ENCODE measurements at regions not wholly inside any gene's neighbourhood (a gene's known extent, or its start where the extent isn't known, plus 50 kb on each side); places are given as distances from the start of the nearest gene placed in this dataset.

- no peak for TF ChIP-seq CTCF (IDR thresholded peaks at IDR 0.05; ENCODE audit: control extremely low read depth, extremely low read depth)
- H3K9ac ChIP-seq (ENCODE audit: insufficient read depth in 1 of 2, low read length in 2 of 2) = no peak overlapping the region
- ATAC-seq (ENCODE audit: insufficient read depth, low FRiP score) (no peak), DNase-seq (no peak)
- no peaks in the 10 kb centered on the region for H3K36me3 ChIP-seq (ENCODE audit: control insufficient read depth in 4 of 4, insufficient read depth in 4 of 4, low read length in 4 of 4)
- no peak overlapping the region for H3K27ac ChIP-seq (ENCODE audit: low read depth in 1 of 2, low read length in 1 of 2)
- H3K27me3 ChIP-seq (ENCODE audit: control insufficient read depth in 3 of 3, insufficient read depth in 3 of 3, low read length in 2 of 3) = no peaks in the 10 kb centered on the region
- H3K4me3 ChIP-seq = no peak overlapping the region
- H3K9me3 ChIP-seq (ENCODE audit: control insufficient read depth in 4 of 4, insufficient read depth in 3 of 4, low read length in 3 of 4) = no peaks in the 10 kb centered on the region
- 37 to 48% methylated on average over 7 of the region's 7 CpGs for WGBS, 2 donors
- H3K4me1 ChIP-seq (ENCODE audit: control insufficient read depth in 5 of 5, insufficient read depth in 5 of 5, low read length in 5 of 5) = no peaks in the 10 kb centered on the region
Measured at GRCh38 chr11:71373791-71374454, 74.3 kb downstream of the DHCR7 start.

GRCh38 chr11:71372693-71373657 lies 75.2 kb downstream of the DHCR7 start:
- DNase-seq = peak; percentile 35 to 71 (median 63)
- no peak for TF ChIP-seq CTCF (IDR thresholded peaks at IDR 0.05; ENCODE audit: control extremely low read depth, extremely low read depth)

GRCh38 chr11:71371674-71372069 lies 76.5 kb downstream of the DHCR7 start:
- Histone ChIP-seq H3K4me3 (no peak overlapping the region), H3K27ac (ENCODE audit: low read depth in 1 of 2, low read length in 1 of 2) (no peak overlapping the region), H3K27me3 (ENCODE audit: control insufficient read depth in 3 of 3, insufficient read depth in 3 of 3, low read length in 2 of 3) (no peaks in the 10 kb centered on the region), H3K36me3 (ENCODE audit: control insufficient read depth in 4 of 4, insufficient read depth in 4 of 4, low read length in 4 of 4) (no peaks in the 10 kb centered on the region), H3K4me1 (ENCODE audit: control insufficient read depth in 5 of 5, insufficient read depth in 5 of 5, low read length in 5 of 5) (no peaks in the 10 kb centered on the region), H3K9me3 (ENCODE audit: control insufficient read depth in 4 of 4, insufficient read depth in 3 of 4, low read length in 3 of 4) (no peaks in the 10 kb centered on the region), H3K9ac (ENCODE audit: insufficient read depth in 1 of 2, low read length in 2 of 2) (no peak overlapping the region)
- no peak for DNase-seq
- TF ChIP-seq CTCF (IDR thresholded peaks at IDR 0.05; ENCODE audit: control extremely low read depth, extremely low read depth) = no peak
- 68 to 92% methylated on average over 2 of the region's 2 CpGs for WGBS, 2 donors
- no peak for ATAC-seq (ENCODE audit: insufficient read depth, low FRiP score)

More at GRCh38 chr11:71372693-71373657, 75.2 kb downstream of the DHCR7 start:
- WGBS, 2 donors = 72 to 74% methylated on average over 9 of the region's 9 CpGs
- Histone ChIP-seq H3K4me3 (no peak overlapping the region), H3K36me3 (ENCODE audit: control insufficient read depth in 4 of 4, insufficient read depth in 4 of 4, low read length in 4 of 4) (no peaks in the 10 kb centered on the region), H3K4me1 (ENCODE audit: control insufficient read depth in 5 of 5, insufficient read depth in 5 of 5, low read length in 5 of 5) (no peaks in the 10 kb centered on the region), H3K9me3 (ENCODE audit: control insufficient read depth in 4 of 4, insufficient read depth in 3 of 4, low read length in 3 of 4) (no peaks in the 10 kb centered on the region), H3K9ac (ENCODE audit: insufficient read depth in 1 of 2, low read length in 2 of 2) (no peak overlapping the region), H3K27ac (ENCODE audit: low read depth in 1 of 2, low read length in 1 of 2) (no peak overlapping the region), H3K27me3 (ENCODE audit: control insufficient read depth in 3 of 3, insufficient read depth in 3 of 3, low read length in 2 of 3) (no peaks in the 10 kb centered on the region)
- ATAC-seq (ENCODE audit: insufficient read depth, low FRiP score) = no peak

Measured in lung (tissue), 11 donors.